ENCODE measurements at regions not wholly inside any gene's neighbourhood (a gene's known extent, or its start where the extent isn't known, plus 50 kb on each side); places are given as distances from the start of the nearest gene placed in this dataset.

DNA sequence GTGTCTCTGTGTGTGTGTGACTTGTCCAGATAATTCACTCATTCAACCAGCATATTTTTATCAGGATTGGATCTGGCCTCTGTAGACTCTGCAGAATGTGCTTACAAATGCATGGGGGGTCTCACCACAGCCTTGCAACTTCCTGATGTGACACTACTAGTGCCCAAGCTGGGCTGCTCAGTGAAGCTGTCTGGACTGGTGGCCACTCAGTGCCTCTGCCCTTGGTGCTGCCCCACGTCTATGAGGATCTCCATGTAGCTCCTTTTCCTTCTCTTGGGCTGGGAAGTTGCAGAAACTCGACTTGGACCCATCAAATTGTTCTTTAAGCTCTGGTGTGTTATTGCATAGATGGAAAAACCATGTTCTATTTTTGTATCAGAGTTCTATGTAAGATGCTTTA is 75.8 kb downstream of the NRN1 start:
- Histone ChIP-seq H4K20me1 (ENCODE audit: insufficient read depth, low read length) (no peaks in the 10 kb centered on the region), H3K36me3 (replicated peaks in 1 of 2; ENCODE audit: control insufficient read depth in 1 of 2, insufficient read depth in 2 of 2, low read length in 2 of 2) (no peaks in the 10 kb centered on the region), H2AFZ (ENCODE audit: insufficient read depth, low read depth, low read length, poor library complexity, severe bottlenecking) (no peak overlapping the region), H3K9ac (ENCODE audit: insufficient read depth, low read length, poor library complexity, severe bottlenecking) (no peak overlapping the region), H3K9me3 (replicated peaks in 1 of 2; ENCODE audit: control insufficient read depth in 1 of 2, insufficient read depth in 1 of 2, low read length in 2 of 2) (no peaks in the 10 kb centered on the region), H3K4me3 (replicated peaks in 1 of 3; ENCODE audit: low read depth in 2 of 3, low read length in 3 of 3) (no peak overlapping the region), H3K4me1 (ENCODE audit: control insufficient read depth in 1 of 2, insufficient read depth in 2 of 2, low read length in 2 of 2) (no peaks in the 10 kb centered on the region), H3K79me2 (ENCODE audit: insufficient read depth, low read length) (no peaks in the 10 kb centered on the region), H3K27ac (ENCODE audit: low read depth in 1 of 2, low read length in 2 of 2) (no peak overlapping the region), H3K4me2 (replicated peaks; ENCODE audit: extremely low read depth, low read length, poor library complexity, severe bottlenecking) (no peak overlapping the region), H3K27me3 (ENCODE audit: control insufficient read depth in 2 of 2, insufficient read depth in 2 of 2, low read length in 2 of 2) (peaks cover 14 to 15% of the 10 kb centered on the region in 2 donors)
- Mint-ChIP-seq H3K4me1 (no peaks in the 10 kb centered on the region), H3K4me3 (no peak overlapping the region), H3K36me3 (no peaks in the 10 kb centered on the region), H3K27ac (no peak overlapping the region), H3K27me3 (ENCODE audit: low read depth in 3 of 3) (peaks cover 7 to 24% (median 10%) of the 10 kb centered on the region in 3 donors), H3K9me3 (peaks cover 0 to 15% (median 8%) of the 10 kb centered on the region in 7 donors)
- intact Hi-C loops (cut with micrococcal nuclease): no loop called here
- DNase-seq: no peak
- WGBS (ENCODE audit: insufficient coverage): no CpG with 5 or more reads among the region's 2 CpGs
- TF ChIP-seq, protein P1, sequence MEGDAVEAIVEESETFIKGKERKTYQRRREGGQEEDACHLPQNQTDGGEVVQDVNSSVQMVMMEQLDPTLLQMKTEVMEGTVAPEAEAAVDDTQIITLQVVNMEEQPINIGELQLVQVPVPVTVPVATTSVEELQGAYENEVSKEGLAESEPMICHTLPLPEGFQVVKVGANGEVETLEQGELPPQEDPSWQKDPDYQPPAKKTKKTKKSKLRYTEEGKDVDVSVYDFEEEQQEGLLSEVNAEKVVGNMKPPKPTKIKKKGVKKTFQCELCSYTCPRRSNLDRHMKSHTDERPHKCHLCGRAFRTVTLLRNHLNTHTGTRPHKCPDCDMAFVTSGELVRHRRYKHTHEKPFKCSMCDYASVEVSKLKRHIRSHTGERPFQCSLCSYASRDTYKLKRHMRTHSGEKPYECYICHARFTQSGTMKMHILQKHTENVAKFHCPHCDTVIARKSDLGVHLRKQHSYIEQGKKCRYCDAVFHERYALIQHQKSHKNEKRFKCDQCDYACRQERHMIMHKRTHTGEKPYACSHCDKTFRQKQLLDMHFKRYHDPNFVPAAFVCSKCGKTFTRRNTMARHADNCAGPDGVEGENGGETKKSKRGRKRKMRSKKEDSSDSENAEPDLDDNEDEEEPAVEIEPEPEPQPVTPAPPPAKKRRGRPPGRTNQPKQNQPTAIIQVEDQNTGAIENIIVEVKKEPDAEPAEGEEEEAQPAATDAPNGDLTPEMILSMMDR (IDR thresholded peaks at IDR 0.05): no peak

DNA sequence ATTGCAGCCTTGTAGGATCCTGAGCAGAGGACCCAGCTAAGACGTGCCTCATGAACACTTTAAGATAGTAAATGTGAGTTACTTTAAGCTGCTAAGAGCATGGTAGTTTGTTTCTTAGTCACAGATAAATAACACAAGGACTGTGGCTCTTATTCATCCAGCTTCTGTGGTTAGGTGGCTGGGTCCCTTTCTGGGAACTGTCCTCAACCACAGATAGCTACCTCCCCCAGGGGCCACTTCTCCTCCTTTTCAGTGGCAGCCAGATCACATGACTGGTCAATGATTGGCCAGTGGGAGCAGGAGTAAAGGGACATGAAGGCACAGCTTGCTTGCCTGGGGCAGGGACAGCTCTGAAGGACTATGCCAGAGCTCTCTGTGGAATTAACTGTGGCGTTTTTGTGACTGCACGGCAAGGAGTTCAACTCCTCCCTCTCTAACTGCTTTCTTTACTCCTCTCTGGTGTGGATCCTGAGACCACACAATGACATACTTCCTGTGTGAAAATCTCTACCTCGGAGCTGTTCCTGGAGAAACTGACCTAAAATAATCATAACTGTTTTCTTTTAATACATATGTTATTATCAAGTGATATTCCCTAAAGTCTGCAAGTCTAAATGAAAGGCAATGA is 76.5 kb downstream of the NRN1 start:
- Histone ChIP-seq H3K36me3 (replicated peaks in 1 of 2; ENCODE audit: control insufficient read depth in 1 of 2, insufficient read depth in 2 of 2, low read length in 2 of 2) (no peaks in the 10 kb centered on the region), H3K9me3 (replicated peaks in 1 of 2; ENCODE audit: control insufficient read depth in 1 of 2, insufficient read depth in 1 of 2, low read length in 2 of 2) (no peaks in the 10 kb centered on the region), H3K27me3 (ENCODE audit: control insufficient read depth in 2 of 2, insufficient read depth in 2 of 2, low read length in 2 of 2) (peaks cover 12 to 14% of the 10 kb centered on the region in 2 donors), H3K79me2 (ENCODE audit: insufficient read depth, low read length) (no peaks in the 10 kb centered on the region), H4K20me1 (ENCODE audit: insufficient read depth, low read length) (no peaks in the 10 kb centered on the region), H3K4me2 (replicated peaks; ENCODE audit: extremely low read depth, low read length, poor library complexity, severe bottlenecking) (no peak overlapping the region), H3K4me1 (ENCODE audit: control insufficient read depth in 1 of 2, insufficient read depth in 2 of 2, low read length in 2 of 2) (no peaks in the 10 kb centered on the region), H3K9ac (ENCODE audit: insufficient read depth, low read length, poor library complexity, severe bottlenecking) (no peak overlapping the region), H3K27ac (ENCODE audit: low read depth in 1 of 2, low read length in 2 of 2) (no peak overlapping the region), H2AFZ (ENCODE audit: insufficient read depth, low read depth, low read length, poor library complexity, severe bottlenecking) (no peak overlapping the region), H3K4me3 (replicated peaks in 1 of 3; ENCODE audit: low read depth in 2 of 3, low read length in 3 of 3) (no peak overlapping the region)
- Mint-ChIP-seq H3K4me3 (no peak overlapping the region), H3K9me3 (peaks cover 0 to 15% (median 11%) of the 10 kb centered on the region in 7 donors), H3K27me3 (ENCODE audit: low read depth in 3 of 3) (peaks cover 7 to 20% (median 8%) of the 10 kb centered on the region in 3 donors), H3K36me3 (no peaks in the 10 kb centered on the region), H3K4me1 (no peaks in the 10 kb centered on the region), H3K27ac (no peak overlapping the region)
- TF ChIP-seq, protein P1 (IDR thresholded peaks at IDR 0.05): no peak
- no peak for DNase-seq
- WGBS (ENCODE audit: insufficient coverage): 90% methylated on average over 2 of the region's 4 CpGs
- intact Hi-C loops (cut with micrococcal nuclease): no loop called here

All from CD14-positive monocyte (primary cell).